GM12865 (cell line): ENCODE measurements at regions not wholly inside any gene's neighbourhood (a gene's known extent, or its start where the extent isn't known, plus 50 kb on each side); places are given as distances from the start of the nearest gene placed in this dataset.

Experiments
- DNase-seq: peaks from one replicate; pipeline ENCODE4 v3.0.0; 2010; ENCODE audit warnings: low read depth
- H3K4me3 ChIP-seq: 2 replicates; pipeline ENCODE4 v1.5.1; 2011; ENCODE audit warnings: mild to moderate bottlenecking, low read depth, low read length, control low read depth
- TF ChIP-seq, protein P1 (sequence below): IDR thresholded peaks from 2 replicates; pipeline ENCODE4 v1.5.1; 2011; ENCODE audit warnings: low read length, control low read depth, low read depth, inconsistent platforms; ENCODE audit not compliant: insufficient read depth; ENCODE audit errors: missing control alignments

DNA sequence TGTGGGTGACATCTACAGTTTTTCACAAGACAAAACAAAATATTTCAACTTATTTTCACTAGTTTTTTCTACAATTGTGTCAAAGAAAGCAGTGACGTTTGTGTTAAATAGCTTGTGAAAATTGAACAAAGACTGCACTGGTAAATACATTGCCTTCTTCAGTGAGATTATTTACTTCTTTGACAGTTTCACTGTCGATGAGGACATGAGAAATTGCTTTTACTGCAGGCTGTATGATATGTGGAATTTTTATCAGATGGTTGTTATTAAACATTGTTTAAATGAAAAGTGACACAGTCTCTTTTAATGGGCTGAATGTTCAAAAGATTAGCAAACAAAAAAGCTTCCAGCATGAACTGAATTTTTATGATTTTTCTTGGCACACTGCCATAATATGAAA lies 773.9 kb upstream of the CADM2 start:
- no peak overlapping the region for H3K4me3 ChIP-seq
- no peak for DNase-seq
- TF ChIP-seq, protein P1, sequence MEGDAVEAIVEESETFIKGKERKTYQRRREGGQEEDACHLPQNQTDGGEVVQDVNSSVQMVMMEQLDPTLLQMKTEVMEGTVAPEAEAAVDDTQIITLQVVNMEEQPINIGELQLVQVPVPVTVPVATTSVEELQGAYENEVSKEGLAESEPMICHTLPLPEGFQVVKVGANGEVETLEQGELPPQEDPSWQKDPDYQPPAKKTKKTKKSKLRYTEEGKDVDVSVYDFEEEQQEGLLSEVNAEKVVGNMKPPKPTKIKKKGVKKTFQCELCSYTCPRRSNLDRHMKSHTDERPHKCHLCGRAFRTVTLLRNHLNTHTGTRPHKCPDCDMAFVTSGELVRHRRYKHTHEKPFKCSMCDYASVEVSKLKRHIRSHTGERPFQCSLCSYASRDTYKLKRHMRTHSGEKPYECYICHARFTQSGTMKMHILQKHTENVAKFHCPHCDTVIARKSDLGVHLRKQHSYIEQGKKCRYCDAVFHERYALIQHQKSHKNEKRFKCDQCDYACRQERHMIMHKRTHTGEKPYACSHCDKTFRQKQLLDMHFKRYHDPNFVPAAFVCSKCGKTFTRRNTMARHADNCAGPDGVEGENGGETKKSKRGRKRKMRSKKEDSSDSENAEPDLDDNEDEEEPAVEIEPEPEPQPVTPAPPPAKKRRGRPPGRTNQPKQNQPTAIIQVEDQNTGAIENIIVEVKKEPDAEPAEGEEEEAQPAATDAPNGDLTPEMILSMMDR, result no peak

DNA sequence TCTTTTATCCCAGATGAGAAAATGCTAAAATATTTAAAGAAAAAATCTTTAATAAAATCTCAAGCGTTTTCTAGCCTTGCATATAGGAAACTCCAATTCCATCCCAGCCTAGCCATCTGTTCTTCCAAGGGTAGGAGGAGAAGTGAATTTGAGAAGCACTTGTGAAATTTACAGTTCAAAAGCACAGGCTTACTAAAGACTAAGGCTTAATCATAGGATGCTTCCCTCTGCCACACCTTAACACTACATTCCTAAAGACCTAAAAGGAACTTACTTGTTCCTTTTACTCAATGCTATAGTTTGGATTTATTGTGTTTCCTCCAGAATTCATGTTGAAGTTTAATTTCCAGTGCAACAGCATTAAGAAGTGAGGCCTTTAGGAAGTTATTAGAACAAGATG lies 764.8 kb upstream of the CADM2 start:
- TF ChIP-seq, protein P1, result no peak
- no peak for DNase-seq
- no peak overlapping the region for H3K4me3 ChIP-seq

DNA sequence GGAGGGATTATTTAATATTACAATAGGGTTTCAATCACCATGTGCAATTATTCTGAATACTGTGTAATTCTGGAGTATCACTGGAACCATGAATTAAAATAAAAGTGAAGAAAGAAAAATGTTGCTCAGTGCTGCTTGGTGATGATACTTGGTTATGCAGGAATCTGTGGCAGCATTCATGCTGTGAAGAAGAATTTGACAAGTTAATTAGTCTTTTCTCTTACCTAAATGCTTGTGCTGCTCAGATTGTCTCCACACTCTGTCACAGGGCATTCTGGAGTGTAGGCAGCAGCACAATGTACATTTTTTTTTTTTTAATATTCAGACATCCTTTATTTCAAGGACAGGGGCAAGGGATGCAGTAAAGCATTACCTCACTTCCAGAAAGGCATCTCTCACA lies 749.3 kb upstream of the CADM2 start:
- TF ChIP-seq, protein P1, result no peak
- no peak for DNase-seq
- H3K4me3 ChIP-seq, result no peak overlapping the region

DNA sequence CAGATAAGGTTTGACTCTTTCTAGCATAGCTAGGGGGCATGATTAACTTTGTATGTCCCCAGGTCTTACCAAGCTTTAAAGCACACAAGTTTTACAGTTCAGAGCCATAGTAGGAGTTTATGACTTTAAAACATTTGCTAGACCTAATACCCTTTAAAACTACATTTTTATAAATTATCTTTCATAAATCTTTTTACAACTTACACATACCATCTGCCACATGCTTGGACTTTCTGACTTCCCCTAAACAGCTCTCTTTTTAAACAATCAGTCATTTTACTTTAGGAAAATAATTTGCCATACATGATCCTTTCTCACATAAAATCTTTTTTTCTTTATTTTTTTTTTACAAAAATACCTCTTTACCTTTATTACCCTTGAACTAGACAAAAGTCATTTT lies 735.3 kb upstream of the CADM2 start:
- DNase-seq, result no peak
- no peak overlapping the region for H3K4me3 ChIP-seq
- TF ChIP-seq, protein P1, result no peak

DNA sequence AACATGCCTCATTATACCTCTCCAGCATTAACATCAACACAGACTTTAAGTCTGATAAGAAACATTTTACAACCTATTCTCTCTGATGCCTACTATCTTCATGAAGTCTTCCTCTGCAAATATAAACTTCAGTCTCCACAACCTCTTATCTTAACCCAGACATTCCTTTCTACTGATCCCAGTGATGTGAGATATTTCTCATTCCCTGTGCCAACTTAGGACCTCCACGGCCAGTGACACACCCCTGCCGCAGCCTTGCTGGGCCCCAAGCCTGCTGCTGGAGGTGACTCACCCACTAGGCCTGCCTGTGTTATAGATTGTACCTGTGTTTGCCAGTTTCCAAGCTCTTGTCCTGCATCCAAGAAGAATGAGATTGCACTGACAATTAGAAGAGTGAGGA lies 734.5 kb upstream of the CADM2 start:
- H3K4me3 ChIP-seq, result no peak overlapping the region
- no peak for DNase-seq
- TF ChIP-seq, protein P1, result no peak

DNA sequence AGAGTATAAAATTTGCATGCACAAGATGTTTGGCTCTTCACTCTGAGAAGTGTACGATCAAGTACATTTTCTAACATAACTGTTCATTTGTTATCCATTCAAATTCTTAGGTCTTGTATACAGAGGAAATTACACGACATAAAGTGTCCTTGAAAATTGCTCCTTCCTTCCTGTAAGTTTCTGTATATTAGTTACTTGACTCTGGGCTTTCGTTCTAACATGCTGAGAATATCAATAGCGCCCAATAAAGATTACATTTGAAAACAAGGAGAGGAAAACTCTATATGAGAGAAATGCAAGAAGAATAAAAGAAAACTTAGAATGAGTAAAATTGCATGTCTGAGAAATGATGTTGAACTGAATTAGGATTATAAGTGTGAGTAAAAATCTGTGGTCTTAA lies 722.5 kb upstream of the CADM2 start:
- TF ChIP-seq, protein P1, result no peak
- no peak overlapping the region for H3K4me3 ChIP-seq
- no peak for DNase-seq

DNA sequence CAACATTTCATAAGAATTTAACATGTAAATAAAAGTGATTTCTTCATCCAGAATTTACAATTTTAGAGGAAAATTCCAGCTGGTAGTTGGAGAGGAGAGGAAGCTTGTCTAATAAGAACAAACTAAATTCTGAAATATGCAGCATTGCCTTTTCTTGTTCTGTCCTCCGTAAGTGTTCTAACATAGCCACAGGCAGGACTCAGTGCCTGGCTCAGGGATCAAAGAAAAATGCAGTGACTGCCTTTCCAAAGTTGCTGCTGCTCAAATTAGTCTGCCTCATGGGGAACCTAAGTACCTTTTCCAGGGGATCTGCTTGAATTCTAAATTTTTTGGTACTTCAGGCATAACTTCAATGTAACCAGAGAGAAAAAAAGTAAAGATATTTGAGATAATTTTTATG lies 713.0 kb upstream of the CADM2 start:
- no peak for DNase-seq
- TF ChIP-seq, protein P1, result no peak
- H3K4me3 ChIP-seq, result no peak overlapping the region
